Esophagus squamous epithelium (tissue), 5 donors: ENCODE measurements at regions not wholly inside any gene's neighbourhood (a gene's known extent, or its start where the extent isn't known, plus 50 kb on each side); places are given as distances from the start of the nearest gene placed in this dataset.

Experiments
- DNase-seq: peaks from one replicate; lab custom pipeline; 2025; lab: John Stamatoyannopoulos, UW
- H3K27ac ChIP-seq, 4 donors: fragments of 200-600 bp; sonication (generic); one replicate each; pipeline ENCODE4 v1.5.1; 2016 to 2019; ENCODE audit warnings: mild to moderate bottlenecking in 1 of 4
- H3K27me3 ChIP-seq, 4 donors: fragments of 200-600 bp; sonication (generic); 1 replicate in 3 of 4; 2 replicates in 1 of 4; pipeline versions ENCODE4 v1.5.1 to v1.6.0; 2017 to 2021; ENCODE audit warnings: antibody characterized with exemption in 1 of 4
- H3K36me3 ChIP-seq, 3 donors: fragments of 200-600 bp; sonication (generic); one replicate each; pipeline ENCODE4 v1.5.1; 2016 to 2019
- H3K4me1 ChIP-seq, 3 donors: fragments of 200-600 bp; sonication (generic); one replicate each; pipeline ENCODE4 v1.5.1; 2017 to 2019
- H3K4me3 ChIP-seq, 4 donors: fragments of 200-600 bp; sonication (generic); 1 replicate in 3 of 4; 2 replicates in 1 of 4; pipeline ENCODE4 v1.5.1; 2016 to 2019; ENCODE audit warnings: mild to moderate bottlenecking in 2 of 4, moderate library complexity in 1 of 4
- H3K9me3 ChIP-seq, 3 donors: fragments of 200-600 bp; sonication (generic); one replicate each; pipeline ENCODE4 v1.5.1; 2016 to 2019
- POLR2A ChIP-seq, 4 donors: fragments of 450-650 bp; IDR thresholded peaks; one replicate each; pipeline ENCODE4 v1.6.1; 2017; ENCODE audit warnings: antibody characterized with exemption in 4 of 4, mild to moderate bottlenecking in 4 of 4, moderate library complexity in 3 of 4
- WGBS, 2 donors: methylation state at CpG; one replicate each; pipeline ENCODE4 v1.1.5; 2018; 5-methylcytosine and 5-hydroxymethylcytosine counted together
- intact Hi-C: fragments of 100-400 bp; cut with DNase I; formaldehyde crosslinking; loops from one replicate; pipeline ENCODE4 v1.15.0; 2022
- TF ChIP-seq, protein P1 (sequence below), 6 experiments: fragments of 450-650 bp in 4 of 6; fragments of 200-600 bp in 2 of 6; sonication (generic) in 2 of 6; IDR thresholded peaks; one replicate each; pipeline ENCODE4 v1.5.1; 2016 to 2019; ENCODE audit warnings: antibody characterized with exemption in 6 of 6, mild to moderate bottlenecking in 4 of 6, moderate library complexity in 4 of 6
- donor health status: DM: yes; HTN: yes; CAD: no.

DNA sequence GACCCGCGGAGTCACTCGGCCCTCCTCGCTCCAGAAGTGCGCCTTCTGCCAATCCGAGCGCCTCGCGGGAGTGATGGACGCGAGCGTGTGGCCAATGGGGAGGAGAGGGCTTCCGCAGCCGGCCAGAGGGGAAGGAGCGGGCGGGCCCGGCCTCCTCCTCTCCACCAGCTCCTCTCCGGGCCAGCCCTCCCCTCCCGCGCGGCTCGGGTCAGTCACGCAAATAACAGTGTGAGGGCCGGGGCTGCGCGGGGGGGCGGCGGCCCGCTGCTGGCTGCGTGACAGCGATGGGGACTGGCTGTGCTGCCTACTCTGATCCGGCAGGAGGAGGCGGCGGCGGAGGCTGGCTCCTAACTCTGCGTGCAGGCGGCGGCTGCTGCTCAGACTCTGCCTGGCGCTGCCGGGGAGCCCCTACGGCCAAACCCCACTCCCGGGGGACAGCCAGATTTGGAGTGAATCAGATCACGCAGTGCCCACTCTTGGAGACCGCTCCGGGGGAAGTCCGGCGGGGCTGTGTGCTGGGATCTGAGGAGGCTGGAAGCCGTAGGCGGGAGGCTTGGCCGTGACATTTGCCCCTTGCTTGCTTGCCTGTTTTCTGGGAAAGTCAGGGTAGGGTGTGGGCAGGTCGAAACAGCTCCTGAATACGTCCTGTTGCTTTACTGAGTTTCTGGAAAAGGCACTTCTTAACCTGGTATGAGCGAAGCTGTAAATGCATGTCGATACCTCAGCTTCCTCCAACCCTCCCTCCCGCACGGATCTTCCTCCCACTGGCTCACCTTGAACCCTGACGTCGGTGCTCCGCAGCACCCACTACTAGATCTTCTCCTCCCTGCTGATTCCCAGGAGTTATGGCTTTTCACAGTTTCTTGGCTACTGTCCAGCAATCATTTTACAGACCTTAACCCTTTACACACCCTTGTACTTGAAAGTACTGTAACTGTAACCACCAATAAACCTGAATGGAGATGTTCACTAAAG, 97.9 kb upstream of the SERTAD2 start:
- H3K36me3 ChIP-seq, result no peaks in the 10 kb centered on the region
- H3K4me3 ChIP-seq, result peak overlapping the region; percentile 54 to 86 (median 82)
- no peaks in the 10 kb centered on the region for H3K27me3 ChIP-seq
- peak overlapping the region; percentile 98 to 100 (median 99) for H3K27ac ChIP-seq
- no peak for DNase-seq
- intact Hi-C loops, result loop anchor here (5.0 to 10.0 kb wide), 2 partner anchors 99 to 113 kb away; partner anchors contain the start of gene SERTAD2
- peaks cover 4 to 54% (median 29%) of the 10 kb centered on the region in 3 donors for H3K4me1 ChIP-seq
- H3K9me3 ChIP-seq, result no peaks in the 10 kb centered on the region
- 0 to 1% methylated on average over 6 to 26 of the region's 59 CpGs for WGBS, 2 donors
- peak in 2 of 4 donors; percentile 86 to 94 for TF ChIP-seq POLR2A (IDR thresholded peaks at IDR 0.05)
- TF ChIP-seq, protein P1, sequence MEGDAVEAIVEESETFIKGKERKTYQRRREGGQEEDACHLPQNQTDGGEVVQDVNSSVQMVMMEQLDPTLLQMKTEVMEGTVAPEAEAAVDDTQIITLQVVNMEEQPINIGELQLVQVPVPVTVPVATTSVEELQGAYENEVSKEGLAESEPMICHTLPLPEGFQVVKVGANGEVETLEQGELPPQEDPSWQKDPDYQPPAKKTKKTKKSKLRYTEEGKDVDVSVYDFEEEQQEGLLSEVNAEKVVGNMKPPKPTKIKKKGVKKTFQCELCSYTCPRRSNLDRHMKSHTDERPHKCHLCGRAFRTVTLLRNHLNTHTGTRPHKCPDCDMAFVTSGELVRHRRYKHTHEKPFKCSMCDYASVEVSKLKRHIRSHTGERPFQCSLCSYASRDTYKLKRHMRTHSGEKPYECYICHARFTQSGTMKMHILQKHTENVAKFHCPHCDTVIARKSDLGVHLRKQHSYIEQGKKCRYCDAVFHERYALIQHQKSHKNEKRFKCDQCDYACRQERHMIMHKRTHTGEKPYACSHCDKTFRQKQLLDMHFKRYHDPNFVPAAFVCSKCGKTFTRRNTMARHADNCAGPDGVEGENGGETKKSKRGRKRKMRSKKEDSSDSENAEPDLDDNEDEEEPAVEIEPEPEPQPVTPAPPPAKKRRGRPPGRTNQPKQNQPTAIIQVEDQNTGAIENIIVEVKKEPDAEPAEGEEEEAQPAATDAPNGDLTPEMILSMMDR (IDR thresholded peaks at IDR 0.05), result peak in 5 of 6 experiments; percentile 32 to 79 (median 67)

DNA sequence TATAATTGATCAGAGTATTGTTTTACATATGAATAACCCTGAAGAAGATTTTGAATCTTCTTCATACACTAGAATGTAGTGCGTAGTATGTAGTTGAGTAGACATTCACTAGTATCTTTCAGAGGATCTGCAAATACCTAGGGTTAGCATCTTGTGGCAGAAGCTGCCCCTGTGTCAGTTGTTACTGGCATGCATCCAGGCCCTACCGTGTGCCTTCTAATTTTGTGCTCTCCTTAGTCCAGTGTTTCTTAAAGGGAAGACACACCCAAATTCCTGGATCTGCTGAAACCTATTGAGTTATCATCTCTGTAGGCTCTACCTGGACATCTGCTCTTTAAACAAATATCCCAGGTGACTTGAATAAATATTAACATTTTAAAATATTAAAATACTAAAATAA, 99.7 kb upstream of the SERTAD2 start:
- no peak for TF ChIP-seq POLR2A (IDR thresholded peaks at IDR 0.05)
- TF ChIP-seq, protein P1 (IDR thresholded peaks at IDR 0.05), result no peak
- WGBS, 2 donors, result 47 to 58% methylated on average over 2 of the region's 2 CpGs
- Histone ChIP-seq H3K36me3 (no peaks in the 10 kb centered on the region), H3K9me3 (no peaks in the 10 kb centered on the region), H3K27ac (peak overlapping the region in 3 of 4 donors; percentile 98 to 100 (median 99)), H3K4me1 (peaks cover 2 to 36% (median 24%) of the 10 kb centered on the region in 3 donors), H3K27me3 (no peaks in the 10 kb centered on the region), H3K4me3 (no peak overlapping the region)
- intact Hi-C loops, result loop anchor here (5.0 to 10.0 kb wide), 2 partner anchors 101 to 111 kb away; partner anchors contain the start of gene SERTAD2
- no peak for DNase-seq

DNA sequence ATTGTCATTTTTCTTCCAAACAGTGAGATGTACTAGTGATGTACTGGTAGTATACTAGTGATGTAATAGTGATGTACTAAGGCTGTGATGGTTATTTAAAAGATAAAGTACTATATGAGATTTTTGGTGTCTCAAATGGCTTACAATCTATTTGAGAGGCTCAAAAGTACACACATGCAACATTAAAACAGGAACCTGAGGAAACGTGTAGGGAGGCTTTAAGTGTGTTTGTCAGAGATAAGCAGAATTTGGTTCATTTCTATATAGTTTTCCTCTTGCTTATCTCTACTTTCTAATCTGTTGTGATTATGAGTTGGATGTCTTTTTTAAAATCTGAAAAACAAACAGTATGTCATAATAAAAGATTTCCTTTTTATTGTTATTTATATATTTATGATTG, 100.9 kb upstream of the SERTAD2 start:
- no peaks in the 10 kb centered on the region for H3K27me3 ChIP-seq
- H3K9me3 ChIP-seq, result no peaks in the 10 kb centered on the region
- no peak for DNase-seq
- TF ChIP-seq, protein P1 (IDR thresholded peaks at IDR 0.05), result no peak
- TF ChIP-seq POLR2A (IDR thresholded peaks at IDR 0.05), result no peak
- no peak overlapping the region for H3K4me3 ChIP-seq
- intact Hi-C loops, result loop anchor here (5.0 to 10.0 kb wide), 2 partner anchors 102 to 110 kb away; partner anchors contain the start of gene SERTAD2
- peaks cover 0 to 24% (median 12%) of the 10 kb centered on the region in 3 donors for H3K4me1 ChIP-seq
- H3K36me3 ChIP-seq, result no peaks in the 10 kb centered on the region
- H3K27ac ChIP-seq, result no peak overlapping the region
- whole genome bisulfite sequencing, 2 donors, result 67 to 81% methylated on average over 1 of the region's 1 CpG

DNA sequence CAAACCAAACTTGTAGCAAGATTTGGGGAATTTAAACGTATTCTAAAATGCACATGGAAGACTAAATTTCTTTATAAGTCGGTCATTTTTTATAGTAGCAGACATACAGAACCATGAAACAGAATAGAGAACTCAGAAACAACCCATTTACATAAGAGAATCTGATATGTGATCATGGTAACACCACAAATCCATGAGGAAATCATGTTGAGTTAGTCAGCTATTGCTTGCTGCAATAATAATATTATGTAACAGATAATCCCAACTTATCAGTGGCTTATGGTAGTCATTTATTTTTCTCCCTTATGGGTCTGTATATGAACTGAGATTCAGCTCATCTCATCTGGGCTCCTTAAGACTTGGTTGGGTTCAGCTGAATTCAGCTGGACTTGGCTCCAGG, 103.4 kb upstream of the SERTAD2 start:
- H3K27ac ChIP-seq, result no peak overlapping the region
- H3K27me3 ChIP-seq, result no peaks in the 10 kb centered on the region
- no peak for DNase-seq
- H3K9me3 ChIP-seq, result no peaks in the 10 kb centered on the region
- intact Hi-C loops, result loop anchor here (10.0 kb wide), 1 partner anchor 108 kb away; no protein-coding TSS in a partner anchor
- WGBS, 2 donors, result 85 to 90% methylated on average over 2 of the region's 2 CpGs
- H3K4me1 ChIP-seq, result peaks cover 0 to 16% (median 10%) of the 10 kb centered on the region in 3 donors
- H3K4me3 ChIP-seq, result no peak overlapping the region
- TF ChIP-seq, protein P1 (IDR thresholded peaks at IDR 0.05), result no peak
- TF ChIP-seq POLR2A (IDR thresholded peaks at IDR 0.05), result no peak
- no peaks in the 10 kb centered on the region for H3K36me3 ChIP-seq

DNA sequence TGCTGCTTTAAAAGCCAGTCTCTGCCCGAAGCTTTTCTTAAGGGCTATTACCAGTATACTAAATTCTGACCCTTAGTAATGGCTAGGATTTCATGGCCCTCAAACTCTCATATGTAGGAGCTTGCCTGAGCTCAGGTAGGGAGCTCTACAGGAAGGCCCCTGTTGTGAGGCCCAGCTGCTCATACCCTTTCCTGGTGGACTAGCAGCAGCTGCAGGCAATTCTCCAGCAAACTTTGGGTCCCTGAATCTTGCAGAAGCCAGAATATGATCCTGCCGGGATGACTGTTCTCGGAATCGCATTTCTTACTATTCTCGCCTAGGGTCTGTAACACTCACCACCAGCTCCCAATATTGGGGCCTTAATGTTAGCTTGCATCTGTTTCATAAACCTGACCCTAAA, 106.4 kb upstream of the SERTAD2 start:
- H3K27me3 ChIP-seq, result no peaks in the 10 kb centered on the region
- TF ChIP-seq POLR2A (IDR thresholded peaks at IDR 0.05), result no peak
- TF ChIP-seq, protein P1 (IDR thresholded peaks at IDR 0.05), result no peak
- DNase-seq, result no peak
- 96 to 98% methylated on average over 5 of the region's 5 CpGs for whole genome bisulfite sequencing, 2 donors
- intact Hi-C loops, result no loop called here
- no peaks in the 10 kb centered on the region for H3K36me3 ChIP-seq
- no peak overlapping the region for H3K4me3 ChIP-seq
- no peaks in the 10 kb centered on the region for H3K9me3 ChIP-seq
- H3K4me1 ChIP-seq, result no peaks in the 10 kb centered on the region
- no peak overlapping the region for H3K27ac ChIP-seq
